Caki2 (cell line): ENCODE measurements at regions not wholly inside any gene's neighbourhood (a gene's known extent, or its start where the extent isn't known, plus 50 kb on each side); places are given as distances from the start of the nearest gene placed in this dataset.

Experiments used
- DNase-seq: peaks from one replicate; pipeline ENCODE4 v3.0.0-alpha.2; 2015; ENCODE audit warnings: low read depth
- in situ Hi-C: cut with HindIII; loops from 2 replicates; pipeline ENCODE4 v1.10.0; 2016; ENCODE audit warnings: low sequenced_read_pairs, low pct_unique_long_range_greater_than_20kb, mixed read lengths

DNA sequence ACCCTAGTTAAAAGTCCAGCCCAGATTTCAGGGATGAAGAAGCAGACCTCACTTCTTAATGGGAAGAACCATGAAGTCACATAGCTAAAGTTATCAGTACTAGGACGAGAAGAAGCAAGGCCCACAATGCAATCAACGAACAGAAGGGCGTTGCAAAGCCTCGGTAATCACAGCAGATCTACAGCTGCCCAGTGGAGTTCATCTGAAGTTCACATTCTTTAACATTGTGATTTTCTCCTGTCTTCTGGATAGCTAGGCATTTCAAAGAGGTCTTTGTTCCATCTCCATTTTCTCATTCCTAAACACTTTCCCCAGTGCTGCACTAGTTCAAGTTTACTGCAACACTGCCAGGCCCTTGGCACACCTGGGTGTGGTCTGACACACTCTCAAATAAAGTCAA, 226.7 kb upstream of the N4BP1 start:
- in situ Hi-C loops = no loop called here
- no peak for DNase-seq

- no peak for DNase-seq
- in situ Hi-C loops = no loop called here
These were observed 226.1 kb upstream of the N4BP1 start for GRCh38 chr16:48836067-48836466.

DNA sequence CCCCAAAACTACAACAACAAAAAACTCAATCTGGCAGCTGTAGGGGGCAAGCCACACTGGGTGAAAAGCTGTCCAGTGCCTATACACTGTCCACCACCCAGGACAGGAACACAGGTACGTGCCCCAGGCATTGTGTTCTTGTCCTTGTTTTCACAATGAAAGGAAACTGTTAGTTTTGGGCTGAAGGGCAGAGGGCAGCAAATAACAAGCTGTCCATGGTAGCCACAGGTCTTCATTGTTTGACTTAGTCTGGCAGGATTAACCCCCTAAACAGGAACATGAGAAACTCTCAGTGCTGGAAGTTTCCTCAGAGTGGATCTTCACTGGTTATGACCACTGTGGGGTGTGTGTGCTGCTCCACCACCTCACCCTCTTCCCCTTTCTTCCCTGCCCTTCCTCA, 224.6 kb upstream of the N4BP1 start:
- no peak for DNase-seq
- in situ Hi-C loops = no loop called here

DNA sequence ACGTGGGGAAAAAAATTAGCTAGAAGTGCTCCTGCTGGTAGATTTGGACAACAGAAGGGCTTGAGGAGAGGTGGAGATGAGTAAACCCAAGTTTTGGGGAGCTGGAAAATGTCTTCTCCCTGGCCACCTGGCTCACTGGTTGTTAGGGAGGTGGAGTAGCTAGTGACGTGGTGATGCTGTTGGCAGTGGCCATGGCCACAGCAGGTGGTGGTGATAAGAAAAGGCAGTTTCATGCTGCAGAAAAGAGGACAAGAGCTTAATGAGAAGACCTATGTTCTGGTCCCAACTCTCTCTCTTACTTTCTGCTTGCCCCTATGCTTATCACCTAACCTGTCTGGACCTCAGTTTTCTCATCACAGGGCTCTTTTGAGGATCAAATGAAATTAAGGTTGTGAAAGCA, 223.5 kb upstream of the N4BP1 start:
- in situ Hi-C loops = no loop called here
- DNase-seq = no peak

DNA sequence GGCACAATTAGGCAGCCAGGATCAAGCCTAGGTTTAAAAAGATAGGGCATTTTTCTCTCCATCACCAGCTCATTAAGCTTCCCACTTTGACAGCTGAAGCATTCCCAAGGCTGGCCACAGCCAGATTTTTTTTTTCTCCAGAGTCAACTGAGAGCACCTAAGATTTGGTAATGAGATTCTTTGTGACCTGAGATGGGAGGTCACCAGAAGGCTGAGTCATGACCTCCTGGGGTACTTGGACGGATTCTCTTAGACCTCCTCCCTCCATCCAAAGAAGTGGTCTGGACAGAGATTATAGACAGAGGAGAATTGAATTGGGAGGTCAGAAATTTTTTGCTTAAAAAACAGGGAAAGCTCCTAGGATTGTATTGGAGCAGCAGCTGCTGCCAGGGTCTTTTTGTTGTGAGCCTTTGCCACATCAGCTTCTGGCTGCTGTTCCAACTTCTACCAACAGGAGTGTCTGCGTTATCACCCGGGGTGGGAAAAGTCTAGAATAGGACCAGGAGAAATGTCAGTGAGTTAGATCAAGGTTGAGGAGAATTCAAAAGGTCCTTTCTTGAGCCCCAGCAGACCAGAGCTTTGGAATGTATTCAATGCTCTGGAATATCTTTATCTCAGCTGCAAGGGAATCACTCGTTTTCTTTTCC, 221.2 kb upstream of the N4BP1 start:
- in situ Hi-C loops = no loop called here
- no peak for DNase-seq

GRCh38 chr16:48829336-48830310, 219.6 kb upstream of the N4BP1 start:
- no peak for DNase-seq
- in situ Hi-C loops = no loop called here

DNA sequence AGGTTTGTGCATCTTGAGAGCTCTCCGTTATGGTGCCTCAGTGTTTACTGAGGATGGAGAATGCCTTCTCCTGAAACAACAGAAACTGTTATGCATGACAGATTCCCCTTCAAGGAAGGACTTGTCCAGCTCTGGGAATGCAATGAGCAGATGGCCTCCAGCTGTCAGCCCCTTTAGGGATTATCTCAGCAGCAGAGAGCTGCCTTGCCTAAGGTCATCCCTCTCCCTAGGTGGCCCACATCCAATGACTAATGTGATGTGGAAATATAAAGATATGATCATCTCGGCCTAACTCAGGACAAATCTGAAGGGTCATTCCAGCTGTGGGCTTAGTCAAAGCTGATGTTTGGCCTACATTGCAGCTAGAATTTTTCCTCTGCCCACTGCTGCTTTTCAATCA, 214.3 kb upstream of the N4BP1 start:
- DNase-seq = no peak
- in situ Hi-C loops = no loop called here

DNA sequence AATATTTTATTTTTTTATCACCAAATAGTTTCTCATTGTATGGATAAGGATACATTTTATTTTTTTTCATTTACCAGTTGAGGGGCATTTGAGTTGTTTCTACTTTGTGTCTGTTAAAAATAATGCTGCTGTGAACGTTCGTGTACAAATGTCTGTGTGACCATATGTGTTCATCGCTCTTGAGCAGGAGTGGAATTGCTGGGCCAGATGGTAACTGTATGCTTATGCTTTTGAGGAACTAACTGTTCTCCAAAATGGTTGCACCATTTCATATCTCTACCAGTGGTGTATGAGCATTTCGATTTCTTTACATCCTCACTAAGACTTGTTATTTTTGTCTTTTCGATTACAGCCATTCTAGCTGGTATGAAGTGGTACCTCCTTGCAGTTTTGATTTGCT, 212.5 kb upstream of the N4BP1 start:
- in situ Hi-C loops = no loop called here
- DNase-seq = no peak

GRCh38 chr16:48820379-48820778, 210.4 kb upstream of the N4BP1 start:
- in situ Hi-C loops = no loop called here
- no peak for DNase-seq

- in situ Hi-C loops = no loop called here
- DNase-seq = no peak
These were observed 208.3 kb upstream of the N4BP1 start for GRCh38 chr16:48818257-48818656.

GRCh38 chr16:48817032-48817431, 207.1 kb upstream of the N4BP1 start:
- no peak for DNase-seq
- in situ Hi-C loops = no loop called here

GRCh38 chr16:48816393-48816792, 206.4 kb upstream of the N4BP1 start:
- no peak for DNase-seq

DNA sequence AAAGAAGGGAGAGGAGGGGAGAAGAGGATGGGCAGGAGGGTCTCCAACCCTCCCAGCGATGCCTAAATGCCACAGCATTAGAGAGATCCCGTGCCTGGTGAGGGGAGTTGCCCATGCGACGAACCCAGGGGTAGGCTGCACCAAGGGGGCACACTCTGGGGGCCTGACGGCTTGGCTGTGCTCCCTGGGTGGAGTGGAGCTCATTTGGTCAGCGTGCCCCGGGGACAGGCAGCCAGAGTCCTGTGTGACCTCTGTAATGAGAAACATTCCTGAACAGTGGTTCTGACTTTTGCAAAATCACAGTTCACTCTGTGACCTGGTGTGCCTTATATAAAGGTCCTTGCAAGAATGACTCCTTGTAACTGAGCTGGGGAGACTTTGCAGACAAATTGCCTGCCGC, 205.0 kb upstream of the N4BP1 start:
- no peak for DNase-seq
- in situ Hi-C loops = no loop called here

More at GRCh38 chr16:48816393-48816792, 206.4 kb upstream of the N4BP1 start:
- in situ Hi-C loops = no loop called here

GRCh38 chr16:48813485-48813884, 203.5 kb upstream of the N4BP1 start:
- in situ Hi-C loops = no loop called here
- DNase-seq = no peak

DNA sequence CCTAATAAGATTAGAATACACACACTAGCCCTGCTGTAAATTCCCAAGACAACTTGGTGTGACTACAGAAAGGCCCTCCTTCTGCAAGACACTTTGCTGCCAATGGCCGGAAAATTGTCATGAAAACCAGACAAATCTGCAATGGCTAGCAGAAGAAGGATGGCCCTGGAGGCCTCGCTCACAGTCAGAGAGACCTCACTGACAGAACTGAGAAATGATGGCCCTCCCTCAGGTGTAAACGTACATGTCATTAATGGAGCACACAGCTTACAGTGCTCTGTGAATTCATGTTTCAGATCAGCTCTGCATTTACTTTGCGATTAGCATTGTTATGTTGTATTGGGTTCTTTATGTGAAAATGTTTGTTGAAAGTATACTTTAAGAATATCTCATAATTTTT, 202.9 kb upstream of the N4BP1 start:
- no peak for DNase-seq
- in situ Hi-C loops = no loop called here

- no peak for DNase-seq
- in situ Hi-C loops = no loop called here
These were observed 201.5 kb upstream of the N4BP1 start for GRCh38 chr16:48811478-48811877.

GRCh38 chr16:48810803-48811453, 200.9 kb upstream of the N4BP1 start:
- no peak for DNase-seq
- in situ Hi-C loops = no loop called here

- DNase-seq = no peak
- in situ Hi-C loops = no loop called here
These were observed 200.4 kb upstream of the N4BP1 start for GRCh38 chr16:48810436-48810802.

DNA sequence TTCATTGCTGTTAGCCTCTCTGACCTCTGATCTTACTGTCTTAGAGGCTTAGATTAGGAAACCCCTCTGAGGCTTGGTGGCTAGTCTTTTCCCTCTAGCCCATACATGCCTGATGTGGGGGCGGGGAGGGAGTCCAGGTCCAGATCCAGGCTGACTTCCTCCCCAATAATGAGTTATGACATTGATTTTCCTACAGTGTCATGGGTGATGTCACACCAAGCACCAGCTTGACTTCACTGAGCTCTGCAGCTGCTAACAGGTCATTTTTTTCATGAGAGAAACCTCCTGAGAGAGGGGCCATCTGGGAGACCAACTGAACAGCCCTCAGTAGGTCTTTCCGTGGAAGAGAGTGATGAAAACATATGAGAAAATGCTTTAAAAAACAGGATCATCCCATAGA, 180.2 kb upstream of the N4BP1 start:
- DNase-seq = no peak
- in situ Hi-C loops = no loop called here
